Left colon (tissue), 2 donors: ENCODE measurements at regions not wholly inside any gene's neighbourhood (a gene's known extent, or its start where the extent isn't known, plus 50 kb on each side); places are given as distances from the start of the nearest gene placed in this dataset.
"Not testable (repeated sequence)": the region's sequence is repeated elsewhere in the genome, so short reads cannot be mapped to it uniquely, and the experiment has no call there.

ENCODE experiments used
- ATAC-seq: fragments of 200-7000 bp; cut with Tn5 transposase; one replicate; pipeline ENCODE4 v1.9.1; 2020; ENCODE audit warnings: mild to moderate bottlenecking, moderate library complexity
- DNase-seq, 2 donors: peaks; one replicate each; pipeline ENCODE4 v3.0.0-alpha.2; 2020
- intact Hi-C, 2 donors: fragments of 100-400 bp; cut with DNase I in 1 of 2; cut with micrococcal nuclease in 1 of 2; formaldehyde crosslinking; loops; one replicate each; pipeline versions ENCODE4 v1.11.2 to v1.14.0; 2022; cut with DNase I, micrococcal nuclease
- donor health status: DM: no; HTN: no; CAD: no.
- donor health status: DM: yes; HTN: yes; CAD: no.

DNA sequence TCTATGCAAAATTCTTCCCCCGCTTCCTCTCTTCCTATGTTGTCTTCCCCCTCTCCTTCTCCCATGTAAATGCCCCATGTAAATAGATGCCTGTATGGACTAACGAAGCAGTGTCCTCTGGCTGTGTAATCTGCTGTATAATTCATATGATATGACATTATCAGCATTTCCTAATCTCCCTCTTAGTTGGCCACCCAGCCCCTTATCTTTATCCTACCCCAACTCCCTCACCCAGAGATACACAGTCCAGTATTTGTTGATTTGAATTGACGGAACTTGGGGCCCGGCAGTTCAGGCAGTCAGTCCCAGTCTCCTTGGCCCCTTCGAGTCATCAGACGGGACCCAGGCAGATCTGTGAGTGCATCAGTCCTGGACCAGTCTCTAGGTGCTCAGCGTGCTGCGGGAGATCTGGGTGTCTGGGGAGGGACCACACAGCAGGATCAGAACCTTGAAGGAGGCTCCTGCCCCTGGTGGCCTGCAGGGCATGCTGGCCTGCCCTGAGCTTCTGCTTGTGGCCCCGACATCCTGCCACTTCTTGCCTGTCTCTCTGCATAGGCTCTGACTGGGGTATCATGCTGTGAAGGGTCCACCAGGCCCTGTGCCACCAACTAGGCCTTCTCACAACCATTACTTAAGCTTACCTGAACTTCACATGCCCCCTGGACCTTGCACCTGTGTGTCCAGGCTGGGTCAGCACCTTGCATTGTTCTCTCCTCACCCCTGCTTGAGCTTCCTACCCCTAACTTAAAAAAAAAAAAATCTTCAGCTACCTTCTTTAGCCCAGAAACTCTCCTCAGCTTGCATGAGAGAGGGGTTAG lies 88.1 kb upstream of the ATL2 start:
- no peak for ATAC-seq
- DNase-seq: no peak
- intact Hi-C loops: loop anchor here in 1 of 2 donors (10.0 kb wide), 1 partner anchor 140 kb away; no protein-coding TSS in a partner anchor

DNA sequence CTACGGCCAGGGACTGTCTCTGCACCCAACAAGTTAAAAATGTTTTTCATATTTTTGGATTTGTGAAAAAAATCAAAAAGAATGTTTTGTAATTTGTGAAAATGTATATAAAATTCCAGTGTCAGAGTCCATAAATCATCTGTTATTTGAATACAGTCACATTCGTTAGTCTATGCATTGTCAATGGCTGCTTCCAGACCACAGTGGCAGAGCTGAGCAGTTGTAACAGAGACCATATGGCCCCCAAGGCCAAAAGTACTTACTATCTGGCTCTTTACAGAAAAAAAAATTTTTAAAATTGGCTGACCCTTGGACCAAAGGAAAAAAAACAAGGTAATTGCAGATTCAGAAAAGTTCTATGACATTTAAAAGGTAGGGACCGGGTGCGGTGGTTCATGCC lies 86.7 kb upstream of the ATL2 start:
- DNase-seq (no peak), ATAC-seq (no peak)
- intact Hi-C loops: loop anchor here in 1 of 2 donors (10.0 kb wide), 1 partner anchor 139 kb away; no protein-coding TSS in a partner anchor

DNA sequence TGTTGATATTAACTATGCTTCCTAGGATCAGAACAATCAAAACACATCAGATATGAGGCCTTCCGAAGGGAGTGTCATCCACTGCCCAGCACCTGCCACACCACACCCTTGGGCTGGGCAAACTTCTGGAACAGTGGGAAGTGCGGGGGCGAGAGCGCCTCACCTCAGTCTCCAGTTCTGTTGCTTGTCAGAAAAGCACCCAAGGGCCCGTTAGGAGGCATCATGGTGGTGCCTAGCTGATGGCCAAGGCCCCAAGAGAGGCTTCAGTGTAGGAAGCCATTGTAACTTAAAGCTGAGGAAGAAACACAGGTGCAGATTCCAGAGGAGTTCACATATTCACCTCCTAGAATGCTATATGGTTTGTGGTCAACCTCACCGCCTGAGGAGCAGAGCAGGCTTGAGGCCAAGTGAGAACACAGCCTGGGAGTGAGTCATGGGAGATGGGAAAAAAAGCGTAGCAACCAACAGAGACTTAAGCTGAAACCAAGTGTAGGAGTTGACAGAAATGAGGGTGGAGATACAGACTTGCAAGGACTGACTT lies 85.1 kb upstream of the ATL2 start:
- DNase-seq (peak; percentile 61 to 71), ATAC-seq (peak; percentile 93)
- intact Hi-C loops: loop anchor here in 1 of 2 donors (10.0 kb wide), 1 partner anchor 137 kb away; no protein-coding TSS in a partner anchor

DNA sequence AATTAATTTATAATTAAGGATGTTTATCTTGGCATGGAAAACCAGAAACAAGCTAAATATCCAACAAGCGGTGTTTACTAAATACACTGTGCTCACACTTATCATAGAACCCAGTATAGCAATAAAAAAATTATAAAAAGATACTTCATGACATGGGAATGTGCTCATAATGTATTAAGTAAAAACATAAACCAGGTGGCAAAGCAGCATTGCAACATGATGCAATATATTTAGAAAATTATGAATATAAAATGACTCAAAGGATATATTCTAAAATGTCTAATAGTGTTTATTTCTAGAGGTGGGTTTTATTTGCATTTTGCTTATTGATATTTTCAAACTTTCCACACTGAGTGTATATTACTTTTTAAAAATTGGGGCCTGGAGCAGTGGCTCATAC lies 84.4 kb upstream of the ATL2 start:
- DNase-seq: no peak
- intact Hi-C loops: loop anchor here in 1 of 2 donors (10.0 kb wide), 1 partner anchor 137 kb away; no protein-coding TSS in a partner anchor
- no peak for ATAC-seq

DNA sequence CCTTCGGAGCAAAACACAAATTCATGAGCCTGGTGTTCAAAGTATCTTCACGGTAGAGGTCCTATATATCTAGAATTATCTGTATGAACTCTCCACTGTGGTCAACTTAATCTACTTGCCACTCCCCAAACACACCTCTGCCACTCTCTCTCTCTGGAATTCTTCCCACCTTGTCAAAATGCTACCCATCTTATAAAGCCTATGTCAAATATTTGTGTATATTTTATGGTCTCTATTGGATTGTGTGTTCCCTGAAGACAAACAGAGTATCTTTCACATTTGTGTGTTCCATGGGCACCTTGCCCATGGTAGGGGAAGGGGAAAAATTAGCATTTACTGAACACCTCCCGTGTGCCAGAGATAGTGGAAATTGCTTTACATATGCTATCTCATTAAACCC lies 83.2 kb upstream of the ATL2 start:
- DNase-seq: no peak
- intact Hi-C loops: loop anchor here in 1 of 2 donors (10.0 kb wide), 1 partner anchor 136 kb away; no protein-coding TSS in a partner anchor
- peak; percentile 58 for ATAC-seq

DNA sequence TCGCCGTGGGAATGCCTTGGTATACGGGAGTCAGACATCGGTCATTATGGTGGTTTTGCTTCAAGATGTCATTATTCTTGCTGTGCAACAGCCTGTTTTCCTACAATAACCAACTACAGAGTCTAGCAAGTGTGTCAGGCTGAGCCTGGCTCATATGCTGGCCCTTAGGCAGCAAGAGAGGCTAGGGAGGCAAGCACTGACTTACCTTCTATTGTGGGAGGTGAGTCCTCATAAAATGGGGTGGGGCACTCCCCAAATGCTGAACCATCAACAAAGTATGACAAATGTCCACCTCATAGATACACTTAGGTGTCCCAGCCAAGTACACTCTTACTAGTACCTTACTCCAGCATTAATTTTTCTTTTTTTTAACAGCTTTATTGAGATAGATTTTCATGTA lies 77.0 kb upstream of the ATL2 start:
- ATAC-seq: no peak
- intact Hi-C loops: no loop called here
- DNase-seq: no peak

DNA sequence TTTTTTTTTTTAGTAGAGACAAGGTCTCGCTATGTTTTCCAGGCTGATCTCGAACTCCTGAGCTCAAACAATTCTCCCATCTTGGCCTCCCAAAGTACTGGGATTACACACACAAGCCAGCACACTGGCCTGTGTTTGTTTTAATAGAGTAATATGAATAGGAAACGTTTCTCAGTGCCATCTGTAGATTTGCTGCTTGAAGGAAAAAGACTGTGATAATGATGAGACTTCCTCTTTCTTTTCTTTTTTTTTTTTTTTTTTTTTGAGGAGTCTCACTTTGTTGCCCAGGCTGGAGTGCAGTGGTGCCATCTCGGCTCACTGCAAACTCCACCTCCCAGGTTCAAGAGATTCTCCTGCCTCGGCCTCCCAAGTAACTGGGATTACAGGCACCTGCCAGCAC lies 74.7 kb upstream of the ATL2 start:
- intact Hi-C loops, DNase-seq, ATAC-seq: not testable (repeated sequence)

DNA sequence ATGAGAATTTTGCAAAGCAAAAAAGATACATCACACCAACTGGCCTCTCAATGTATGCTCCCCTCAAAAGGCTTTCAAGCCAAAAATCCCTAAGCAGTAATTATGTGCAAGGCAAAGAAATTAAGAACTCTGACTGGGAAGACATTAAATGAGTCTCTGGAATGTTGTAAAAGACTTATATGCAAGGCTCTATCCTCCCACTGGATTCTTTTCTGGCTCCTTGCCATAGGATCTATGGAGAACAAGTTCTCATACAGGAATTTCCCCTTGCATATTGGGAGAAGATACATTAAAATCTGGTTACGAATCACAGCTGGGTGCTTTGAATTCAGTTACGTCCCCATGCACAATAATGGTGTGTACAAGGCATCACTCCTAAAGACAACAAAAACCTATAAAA lies 73.4 kb upstream of the ATL2 start:
- no peak for ATAC-seq
- DNase-seq: no peak
- intact Hi-C loops: no loop called here

DNA sequence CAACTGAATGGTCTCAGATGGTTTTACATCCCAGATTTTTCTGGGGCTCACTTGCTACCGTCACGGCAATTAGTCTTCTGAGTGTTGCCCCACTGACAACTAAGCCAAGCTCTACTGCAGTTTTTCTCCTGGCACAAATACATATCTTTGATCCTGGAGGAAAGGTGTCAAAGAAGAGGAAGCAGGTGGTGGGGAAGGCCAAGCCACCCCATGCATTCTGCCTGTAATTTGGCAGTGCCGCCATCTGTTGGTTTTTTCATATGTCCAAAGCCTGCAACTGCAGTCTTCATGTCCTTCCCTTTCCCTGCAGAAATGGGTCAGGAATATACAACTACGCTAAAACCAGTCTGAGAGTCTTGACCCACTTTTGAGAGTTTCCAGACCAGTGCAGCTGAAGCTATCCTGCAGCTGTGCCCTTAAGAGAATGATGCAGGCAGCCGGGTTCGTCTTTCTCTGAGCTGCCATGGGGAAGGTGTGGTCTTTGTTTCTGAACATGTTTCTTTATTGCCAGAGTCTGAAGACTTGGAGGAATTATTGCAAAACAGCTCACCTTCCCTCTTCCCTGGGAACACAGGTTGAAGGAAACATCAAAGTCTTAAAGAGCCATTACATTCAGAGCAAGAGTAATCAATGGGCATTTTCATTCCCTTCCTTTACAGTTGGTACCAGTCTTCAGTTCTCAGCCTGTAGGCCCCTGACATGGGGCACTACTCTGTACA lies 71.8 kb upstream of the ATL2 start:
- DNase-seq (no peak), ATAC-seq (peak; percentile 79)
- intact Hi-C loops: no loop called here

DNA sequence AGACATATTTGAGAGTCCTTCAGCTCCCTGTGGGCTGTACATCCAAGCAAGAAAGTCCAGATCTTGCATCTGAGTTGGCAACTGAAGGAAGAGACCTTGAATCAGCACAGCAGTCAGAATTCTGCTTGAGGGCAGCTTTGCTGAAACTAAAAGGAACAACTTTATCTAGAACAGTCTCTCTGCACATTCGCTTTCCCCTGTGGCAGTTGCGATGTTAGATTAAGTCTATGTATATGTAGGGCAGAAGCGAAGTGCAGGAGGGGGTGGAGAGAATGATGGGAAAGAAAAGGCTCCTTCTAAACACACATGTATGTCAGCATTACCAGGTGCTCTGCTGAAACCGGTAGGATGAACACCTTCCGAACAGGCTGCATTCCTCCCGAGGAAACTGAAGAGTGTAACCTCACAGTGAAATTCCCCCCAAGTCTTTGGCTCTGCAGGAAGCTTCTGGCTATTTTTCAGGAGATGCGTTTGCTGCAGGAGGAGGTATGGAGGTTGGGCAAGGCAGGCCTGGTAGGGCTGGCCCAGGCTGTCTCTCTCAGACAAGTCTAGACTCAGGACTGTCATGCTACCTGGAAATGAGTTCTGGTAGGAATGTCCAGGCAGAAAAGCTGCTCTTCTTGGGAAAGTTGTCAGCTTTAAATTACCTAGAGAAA lies 70.0 kb upstream of the ATL2 start:
- ATAC-seq (no peak), DNase-seq (no peak)
- intact Hi-C loops: no loop called here

DNA sequence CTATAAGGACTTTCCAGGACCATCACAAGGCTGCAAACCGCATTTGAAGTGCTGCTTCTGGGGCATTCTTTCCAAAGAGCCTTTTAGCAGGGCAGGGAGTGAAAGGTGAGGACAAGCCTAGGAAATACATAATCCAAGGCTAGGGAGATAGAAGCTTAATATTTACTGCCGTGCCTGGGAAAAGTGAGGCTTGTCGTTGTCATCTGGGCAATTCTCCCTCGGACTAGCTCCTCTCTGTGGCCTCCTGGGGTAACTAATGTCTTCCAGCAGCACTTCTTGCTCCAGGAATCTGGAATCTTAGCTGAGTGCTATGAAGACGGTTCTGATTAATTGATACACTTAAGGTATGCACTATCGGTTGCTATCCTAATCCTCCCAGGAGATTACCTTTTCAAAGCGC lies 69.3 kb upstream of the ATL2 start:
- intact Hi-C loops: no loop called here
- DNase-seq (no peak), ATAC-seq (no peak)

DNA sequence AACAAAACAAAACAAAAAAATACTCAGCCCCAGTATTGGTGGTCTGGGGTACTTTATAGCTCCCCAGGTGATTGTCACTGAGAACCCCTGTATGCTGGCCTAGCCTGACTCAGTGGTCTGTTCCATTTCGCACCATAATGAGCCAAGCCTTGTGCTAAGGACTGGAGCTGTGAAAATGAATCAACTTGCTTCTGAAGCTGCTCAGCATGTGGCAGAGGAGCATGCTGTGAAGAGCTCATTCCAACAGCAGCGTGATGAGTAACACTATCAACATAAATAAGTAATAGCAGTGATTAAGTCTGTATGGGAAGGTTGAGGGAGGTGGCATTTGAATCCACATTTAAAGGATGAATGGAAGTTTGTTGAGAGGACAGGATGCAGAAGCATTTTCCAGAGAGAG lies 67.2 kb upstream of the ATL2 start:
- DNase-seq (no peak), ATAC-seq (no peak)
- intact Hi-C loops: no loop called here

DNA sequence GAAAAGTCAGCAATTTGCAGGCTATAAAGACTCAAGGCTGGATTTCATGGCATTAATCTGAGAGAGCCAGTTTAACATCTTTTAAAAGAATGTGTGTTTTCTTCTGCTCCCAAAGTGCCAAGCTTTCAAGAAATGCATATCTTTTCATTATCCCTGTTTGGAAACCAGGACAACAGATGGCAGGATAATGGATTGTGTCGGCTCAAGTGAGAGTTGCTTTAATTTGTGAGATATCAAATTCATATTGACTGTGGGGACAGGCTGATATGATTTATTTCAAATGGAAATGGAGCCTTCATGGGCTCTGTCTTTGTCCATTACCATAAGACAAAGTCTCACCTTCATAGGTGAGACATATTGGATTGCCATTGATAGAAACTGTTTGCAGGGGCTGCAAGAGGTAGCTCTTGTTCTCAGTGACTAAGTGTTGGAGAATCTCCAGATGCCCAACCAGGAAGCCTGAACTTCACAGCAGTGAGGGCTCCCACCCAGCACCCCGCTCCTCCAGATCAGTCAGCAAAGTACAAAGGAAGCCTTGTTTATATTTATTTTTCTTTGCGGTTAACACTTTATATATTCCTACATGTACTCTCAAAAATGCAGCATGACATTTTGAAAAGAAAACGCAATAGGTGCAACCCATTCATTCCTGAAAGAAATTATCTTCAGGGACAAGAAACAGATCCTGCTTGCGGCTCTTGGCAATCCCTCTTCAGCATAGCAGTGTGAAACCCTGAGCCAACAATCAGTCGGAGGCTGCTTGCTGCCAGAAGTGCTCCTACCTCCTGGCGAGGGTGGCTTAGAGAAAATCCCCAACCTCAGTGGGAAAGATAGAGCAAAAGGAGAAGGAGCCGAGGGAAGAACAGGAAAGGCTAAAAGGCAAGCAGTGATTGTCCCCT lies 65.8 kb upstream of the ATL2 start:
- no peak for ATAC-seq
- peak in 1 of 2 donors; percentile 51 for DNase-seq
- intact Hi-C loops: no loop called here

DNA sequence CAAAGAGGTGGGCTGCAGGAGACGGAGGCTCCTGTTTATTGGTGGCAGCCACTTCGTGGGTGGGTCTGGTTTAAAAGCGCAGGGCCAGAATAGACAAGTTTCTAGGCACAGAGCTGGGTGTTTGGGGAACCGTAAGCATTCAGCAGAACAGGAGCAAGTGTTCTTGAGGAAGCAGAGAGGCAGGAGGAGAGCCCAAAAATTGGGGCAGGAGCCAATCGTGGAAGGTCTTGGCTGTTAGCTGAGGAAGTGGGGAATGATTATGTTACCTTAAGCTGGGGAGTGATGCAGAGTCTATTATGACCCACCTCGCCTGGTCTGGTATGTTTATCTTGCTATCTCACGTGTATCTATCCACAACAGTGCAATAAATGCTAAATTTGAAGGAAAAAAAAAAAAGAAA lies 64.3 kb upstream of the ATL2 start:
- no peak for DNase-seq
- intact Hi-C loops: no loop called here
- no peak for ATAC-seq

DNA sequence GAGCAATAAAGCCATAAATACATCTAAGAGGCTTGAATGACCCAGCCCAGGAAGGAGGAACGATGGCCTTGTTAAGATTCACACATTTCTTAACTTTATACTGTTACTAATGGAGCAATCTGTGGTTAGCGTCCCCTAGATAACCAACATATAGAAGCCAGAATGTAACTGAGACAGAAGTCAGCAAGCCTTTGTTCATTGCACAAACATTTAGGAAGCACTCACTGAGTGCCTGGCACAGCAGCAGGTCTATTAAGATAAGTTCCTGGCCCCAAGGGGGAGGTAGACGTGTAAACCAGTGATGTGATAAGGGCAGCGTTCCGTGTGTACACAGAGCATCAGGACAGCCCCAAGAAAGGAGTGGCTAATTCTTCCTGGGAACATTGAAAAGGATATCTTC lies 63.6 kb upstream of the ATL2 start:
- no peak for DNase-seq
- ATAC-seq: peak; percentile 78
- intact Hi-C loops: no loop called here

DNA sequence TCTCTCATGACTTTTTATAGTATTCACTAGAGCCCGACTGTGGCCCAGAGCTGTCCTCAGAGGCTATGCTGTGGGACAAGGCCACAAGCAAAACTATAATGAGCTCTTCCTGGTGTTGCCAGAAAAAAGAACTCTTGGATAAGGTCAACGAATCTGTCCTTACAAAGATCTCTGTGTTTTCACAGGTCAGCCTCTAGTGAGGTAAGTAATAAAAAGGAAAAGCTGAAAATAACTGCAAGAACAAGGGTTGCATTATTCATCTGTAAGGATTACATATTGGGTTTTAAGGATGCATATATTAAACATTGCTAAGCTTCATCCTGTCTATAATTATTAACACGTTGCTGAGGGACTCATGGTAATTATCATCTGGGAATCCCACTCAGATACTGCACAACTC lies 62.8 kb upstream of the ATL2 start:
- no peak for DNase-seq
- no peak for ATAC-seq
- intact Hi-C loops: no loop called here

DNA sequence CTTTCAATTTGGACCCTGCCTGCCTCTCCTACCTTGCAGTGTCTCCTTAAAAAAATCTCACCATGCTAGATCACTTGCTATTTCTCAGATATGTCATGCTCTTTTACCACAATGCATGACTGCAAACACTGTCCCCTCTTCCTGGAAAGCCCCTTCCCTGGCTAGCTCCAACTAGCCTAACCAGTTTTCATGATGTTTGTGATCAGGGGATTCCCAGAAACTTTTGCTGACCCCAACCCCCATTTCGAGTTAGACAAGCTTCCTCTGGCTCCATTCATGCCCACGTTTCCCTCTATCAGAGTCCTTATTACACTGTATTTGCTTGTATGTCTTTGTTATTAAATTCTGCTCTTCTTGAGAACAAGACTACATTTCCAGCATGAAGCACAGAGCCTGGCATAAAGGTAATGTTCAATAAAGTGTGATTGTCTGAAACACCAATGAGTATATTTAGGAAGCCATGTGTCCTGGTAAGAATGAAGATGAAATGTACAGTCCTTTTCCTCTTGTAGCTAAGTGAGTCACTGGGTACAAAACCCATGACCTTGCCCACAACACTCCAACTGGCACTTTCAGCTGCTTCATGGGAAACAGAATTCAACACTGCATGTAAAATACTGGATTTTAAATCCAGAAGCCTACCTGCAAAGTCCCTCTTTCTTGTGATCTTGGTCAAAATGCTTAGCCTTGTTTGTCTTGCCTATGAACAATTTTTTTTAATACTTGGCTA lies 62.0 kb upstream of the ATL2 start:
- DNase-seq: no peak
- intact Hi-C loops: no loop called here
- ATAC-seq: no peak
